K562 (cell line): ENCODE measurements at regions not wholly inside any gene's neighbourhood (a gene's known extent, or its start where the extent isn't known, plus 50 kb on each side); places are given as distances from the start of the nearest gene placed in this dataset.

Experiments used
- ATAC-seq: fragments of 200-7000 bp; cut with Tn5 transposase; 3 replicates; pipeline ENCODE4 v1.9.1; 2020; ENCODE audit warnings: moderate library complexity
- BruUV-seq: library from RNA; stranded (reverse); fragments of 400-500 nt; replicated peaks from 2 replicates; lab custom pipeline; 2021; lab: Mats Ljungman, UMichigan
- CTCF ChIA-PET: fragments of 300-600 bp; formaldehyde crosslinking; extraction: SDS; loops from one replicate; lab custom pipeline; 2021; ENCODE audit warnings: low intra/inter-chr PET ratio; lab: Yijun Ruan, JAX
- POLR2A ChIA-PET: fragments of 300-600, 350-650 bp; sonication (Branson Sonifier 250); formaldehyde crosslinking; extraction: SDS; loops from one replicate; lab custom pipeline; 2021; ENCODE audit warnings: antibody characterized with exemption, inconsistent platforms; lab: Yijun Ruan, JAX
- DNase-seq, 4 experiments: peaks; one replicate each; pipeline versions ENCODE4 v3.0.0 to v3.0.0-alpha.2; 2011 to 2018; ENCODE audit warnings: low spot score in 3 of 4, mixed read lengths in 3 of 4; ENCODE audit errors: extremely low read depth in 1 of 4
- FAIRE-seq: peaks from 2 replicates; lab custom pipeline; 2011; peaks lifted over from hg19 to GRCh38; lab: Jason Lieb, UNC
- H2AFZ ChIP-seq: 2 replicates; pipeline ENCODE4 v1.6.0; 2011; ENCODE audit warnings: low read depth, low read length, control low read depth, inconsistent platforms
- H3K27ac ChIP-seq: fragments of 200-600 bp; 3 replicates; pipeline ENCODE4 v1.8.0; 2011; ENCODE audit warnings: low read depth, mild to moderate bottlenecking, control low read depth, inconsistent platforms, low read length, moderate library complexity, mixed read lengths; ENCODE audit errors: extremely low read depth
- H3K27me3 ChIP-seq, 2 experiments: fragments of 300-600 bp in 1 of 2; 2 replicates in 1 of 2; 3 replicates in 1 of 2; pipeline versions ENCODE4 v1.6.0 to v1.8.0; 2011; ENCODE audit warnings: inconsistent platforms in 2 of 2, low read length in 2 of 2, mild to moderate bottlenecking in 1 of 2, mixed read lengths in 1 of 2, moderate library complexity in 1 of 2; ENCODE audit not compliant: control insufficient read depth in 2 of 2, insufficient read depth in 2 of 2
- H3K36me3 ChIP-seq: fragments of 300-600 bp; 3 replicates; pipeline ENCODE4 v1.8.0; 2011; ENCODE audit warnings: mild to moderate bottlenecking, low read length, inconsistent platforms; ENCODE audit not compliant: control insufficient read depth, insufficient read depth
- H3K4me1 ChIP-seq, 2 experiments: fragments of 200-600 bp in 1 of 2; replicated peaks in 1 of 2; 2 replicates in 1 of 2; 3 replicates in 1 of 2; pipeline versions ENCODE4 v1.5.1 to v1.8.0; 2011; ENCODE audit warnings: inconsistent platforms in 2 of 2, low read length in 2 of 2, mild to moderate bottlenecking in 1 of 2, mixed read lengths in 1 of 2, moderate library complexity in 1 of 2; ENCODE audit not compliant: control insufficient read depth in 2 of 2, insufficient read depth in 2 of 2
- H3K4me2 ChIP-seq: 2 replicates; pipeline ENCODE4 v1.6.1; 2011; ENCODE audit warnings: low read length, control low read depth, inconsistent platforms, mixed read lengths; ENCODE audit not compliant: insufficient read depth
- H3K4me3 ChIP-seq: fragments of 200-600 bp; sonication (generic), shearing (Covaris generic); 2 replicates; pipeline ENCODE4 v1.5.1; 2016; ENCODE audit warnings: control low read depth, inconsistent platforms
- H3K79me2 ChIP-seq: fragments of 200-600 bp; 3 replicates; pipeline ENCODE4 v1.8.0; 2011; ENCODE audit warnings: low read length, inconsistent platforms; ENCODE audit not compliant: control insufficient read depth, insufficient read depth
- H3K9ac ChIP-seq, 2 experiments: 2 replicates each; pipeline versions ENCODE4 v1.6.0 to v1.6.1; 2011; ENCODE audit warnings: low read depth in 2 of 2, low read length in 2 of 2, control low read depth in 1 of 2, inconsistent platforms in 1 of 2, mild to moderate bottlenecking in 1 of 2, mixed read lengths in 1 of 2; ENCODE audit not compliant: insufficient read depth in 1 of 2
- H3K9me1 ChIP-seq: one replicate; pipeline ENCODE4 v1.6.0; 2011; ENCODE audit warnings: inconsistent platforms, mild to moderate bottlenecking, low read length, moderate library complexity; ENCODE audit not compliant: control insufficient read depth, insufficient read depth
- H3K9me3 ChIP-seq: replicated peaks from 2 replicates; pipeline ENCODE4 v1.5.1; 2011; ENCODE audit warnings: low read depth, low read length, inconsistent platforms; ENCODE audit not compliant: control insufficient read depth, insufficient read depth
- H4K20me1 ChIP-seq: replicated peaks from 2 replicates; pipeline ENCODE4 v1.6.1; 2011; ENCODE audit warnings: low read length, inconsistent platforms, mixed read lengths; ENCODE audit not compliant: control insufficient read depth, insufficient read depth
- BMI1 ChIP-seq: fragments of 150-350 bp; IDR thresholded peaks from 2 replicates; pipeline ENCODE4 v1.6.1; 2014; ENCODE audit warnings: low read length
- BRD4 ChIP-seq: fragments of 200-600 bp; sonication (generic); IDR thresholded peaks from 2 replicates; pipeline ENCODE4 v1.6.1; 2017; ENCODE audit warnings: inconsistent platforms
- BRF1 ChIP-seq: IDR thresholded peaks from 3 replicates; pipeline ENCODE4 v1.6.1; 2011; ENCODE audit warnings: borderline replicate concordance, mild to moderate bottlenecking; ENCODE audit not compliant: insufficient read length; ENCODE audit errors: extremely low read depth
- DDX20 ChIP-seq: fragments of 450-650 bp; IDR thresholded peaks from 2 replicates; pipeline ENCODE4 v1.6.1; 2016; ENCODE audit warnings: missing genetic modification characterization, low read depth, mild to moderate bottlenecking, missing compliant biosample characterization, moderate library complexity
- DMBX1 ChIP-seq: fragments of 250-450 bp; sonication (Bioruptor Pico); IDR thresholded peaks from 2 replicates; pipeline ENCODE4 v1.8.0; 2022; ENCODE audit warnings: inconsistent platforms, mild to moderate bottlenecking, moderate library complexity, borderline replicate concordance
- FIP1L1 ChIP-seq: fragments of 200-400 bp; formaldehyde crosslinking; IDR thresholded peaks from 2 replicates; pipeline ENCODE4 v1.6.1; 2018; ENCODE audit warnings: mild to moderate bottlenecking, low read depth, low read length; ENCODE audit not compliant: poor library complexity, severe bottlenecking
- KHSRP ChIP-seq: fragments of 450-650 bp; IDR thresholded peaks from 2 replicates; pipeline ENCODE4 v1.6.1; 2017
- MNT ChIP-seq, 2 experiments: fragments of 450-650 bp; conservative IDR thresholded peaks; 2 replicates each; pipeline ENCODE4 v1.6.1; 2017; ENCODE audit warnings: mild to moderate bottlenecking in 2 of 2, moderate library complexity in 2 of 2
- POLR2B ChIP-seq: fragments of 450-650 bp; IDR thresholded peaks from 2 replicates; pipeline ENCODE4 v1.6.1; 2018; ENCODE audit warnings: low read depth; ENCODE audit not compliant: partially characterized antibody
- SETDB1 ChIP-seq: IDR thresholded peaks from one replicate; pipeline ENCODE4 v1.6.1; 2012; ENCODE audit warnings: low read length, control low read depth, inconsistent platforms
- TAL1 ChIP-seq: fragments of 450-650 bp; IDR thresholded peaks from 2 replicates; pipeline ENCODE4 v1.6.1; 2016; ENCODE audit warnings: mild to moderate bottlenecking
- THRAP3 ChIP-seq: fragments of 450-650 bp; IDR thresholded peaks from 2 replicates; pipeline ENCODE4 v1.6.1; 2016; ENCODE audit warnings: mild to moderate bottlenecking, inconsistent platforms, borderline replicate concordance
- XRCC4 ChIP-seq: IDR thresholded peaks from one replicate; pipeline ENCODE4 v1.6.1; 2011; ENCODE audit not compliant: insufficient read depth, insufficient read length; ENCODE audit errors: extremely low read depth
- ZBTB26 ChIP-seq: fragments of 450-650 bp; formaldehyde crosslinking; IDR thresholded peaks from 2 replicates; pipeline ENCODE4 v1.4.0; 2022; ENCODE audit warnings: missing genetic modification characterization
- ZNF444 ChIP-seq: fragments of 250-450 bp; sonication (Bioruptor Pico); IDR thresholded peaks from 2 replicates; pipeline ENCODE4 v1.4.0; 2020; ENCODE audit warnings: mild to moderate bottlenecking, moderate library complexity
- ZNF561 ChIP-seq: fragments of 450-650 bp; formaldehyde crosslinking; conservative IDR thresholded peaks from 2 replicates; pipeline ENCODE4 v1.4.0; 2020; ENCODE audit warnings: mild to moderate bottlenecking, moderate library complexity
- WGBS: fragments of 100-300 bp; shearing (Covaris generic); methylation state at CpG from one replicate; pipeline ENCODE4 v1.1.6; 2016; ENCODE audit warnings: low coverage, mixed read lengths; ENCODE audit not compliant: insufficient coverage; ENCODE audit errors: missing lambda C conversion rate; 5-methylcytosine and 5-hydroxymethylcytosine counted together
- in situ Hi-C: fragments of 300-500 bp; cut with MboI; formaldehyde crosslinking; loops from 4 replicates; pipeline ENCODE4 v1.15.0; 2018; ENCODE audit warnings: inconsistent platforms, mixed read lengths
- intact Hi-C: fragments of 100-400 bp; cut with micrococcal nuclease; formaldehyde crosslinking; loops from 2 replicates; pipeline ENCODE4 v1.14.2; 2022
- TF ChIP-seq, protein P1 (sequence below): fragments of 450-650 bp; IDR thresholded peaks from 2 replicates; pipeline ENCODE4 v1.6.1; 2017; ENCODE audit warnings: antibody characterized with exemption, mild to moderate bottlenecking

GRCh38 chr4:177185579-177185978 lies 124.1 kb upstream of the NEIL3 start (continued):
- TF ChIP-seq ZBTB26 (CRISPR knock-in tag) (no peak), THRAP3 (no peak)
- TF ChIP-seq, protein P1, sequence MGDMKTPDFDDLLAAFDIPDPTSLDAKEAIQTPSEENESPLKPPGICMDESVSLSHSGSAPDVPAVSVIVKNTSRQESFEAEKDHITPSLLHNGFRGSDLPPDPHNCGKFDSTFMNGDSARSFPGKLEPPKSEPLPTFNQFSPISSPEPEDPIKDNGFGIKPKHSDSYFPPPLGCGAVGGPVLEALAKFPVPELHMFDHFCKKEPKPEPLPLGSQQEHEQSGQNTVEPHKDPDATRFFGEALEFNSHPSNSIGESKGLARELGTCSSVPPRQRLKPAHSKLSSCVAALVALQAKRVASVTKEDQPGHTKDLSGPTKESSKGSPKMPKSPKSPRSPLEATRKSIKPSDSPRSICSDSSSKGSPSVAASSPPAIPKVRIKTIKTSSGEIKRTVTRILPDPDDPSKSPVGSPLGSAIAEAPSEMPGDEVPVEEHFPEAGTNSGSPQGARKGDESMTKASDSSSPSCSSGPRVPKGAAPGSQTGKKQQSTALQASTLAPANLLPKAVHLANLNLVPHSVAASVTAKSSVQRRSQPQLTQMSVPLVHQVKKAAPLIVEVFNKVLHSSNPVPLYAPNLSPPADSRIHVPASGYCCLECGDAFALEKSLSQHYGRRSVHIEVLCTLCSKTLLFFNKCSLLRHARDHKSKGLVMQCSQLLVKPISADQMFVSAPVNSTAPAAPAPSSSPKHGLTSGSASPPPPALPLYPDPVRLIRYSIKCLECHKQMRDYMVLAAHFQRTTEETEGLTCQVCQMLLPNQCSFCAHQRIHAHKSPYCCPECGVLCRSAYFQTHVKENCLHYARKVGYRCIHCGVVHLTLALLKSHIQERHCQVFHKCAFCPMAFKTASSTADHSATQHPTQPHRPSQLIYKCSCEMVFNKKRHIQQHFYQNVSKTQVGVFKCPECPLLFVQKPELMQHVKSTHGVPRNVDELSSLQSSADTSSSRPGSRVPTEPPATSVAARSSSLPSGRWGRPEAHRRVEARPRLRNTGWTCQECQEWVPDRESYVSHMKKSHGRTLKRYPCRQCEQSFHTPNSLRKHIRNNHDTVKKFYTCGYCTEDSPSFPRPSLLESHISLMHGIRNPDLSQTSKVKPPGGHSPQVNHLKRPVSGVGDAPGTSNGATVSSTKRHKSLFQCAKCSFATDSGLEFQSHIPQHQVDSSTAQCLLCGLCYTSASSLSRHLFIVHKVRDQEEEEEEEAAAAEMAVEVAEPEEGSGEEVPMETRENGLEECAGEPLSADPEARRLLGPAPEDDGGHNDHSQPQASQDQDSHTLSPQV, result no peak

DNA sequence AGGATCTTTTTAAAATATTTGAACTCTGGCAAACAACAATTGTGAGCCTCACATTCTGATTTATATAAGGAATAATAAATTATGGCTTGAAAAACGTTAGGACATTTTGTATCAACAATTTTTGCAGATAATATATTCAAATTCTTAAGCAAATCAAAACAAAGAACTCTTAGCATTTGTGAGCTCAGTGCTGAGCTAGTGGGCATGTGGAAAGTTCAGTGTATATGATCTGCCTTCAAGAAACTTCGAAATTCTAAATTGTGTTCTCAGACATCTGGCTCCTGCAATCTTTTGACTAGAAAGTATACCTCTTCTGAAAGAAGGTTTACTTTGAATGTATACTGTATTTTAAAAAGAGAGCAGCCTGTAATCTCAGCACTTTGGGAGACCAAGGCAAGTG lies 122.3 kb upstream of the NEIL3 start:
- POLR2A ChIA-PET, result no interaction called here
- ATAC-seq, result no peak
- BruUV-seq, result no TSS peak
- WGBS, result 4% methylated on average over 2 of the region's 2 CpGs
- no peaks in the 10 kb centered on the region for H3K79me2 ChIP-seq
- no peak overlapping the region for H2AFZ ChIP-seq
- in situ Hi-C loops, result no loop called here
- intact Hi-C loops, result no loop called here
- no peaks in the 10 kb centered on the region for H3K9me1 ChIP-seq
- CTCF ChIA-PET, result interaction anchor here (0.7 kb wide), 1 partner anchor 136 kb away, joined by 4 read pairs; no protein-coding TSS in a partner anchor
- no peak for FAIRE-seq
- DNase-seq, result no peak
- H3K4me1 ChIP-seq, result no peaks in the 10 kb centered on the region
- no peaks in the 10 kb centered on the region for H3K27me3 ChIP-seq
- H3K9me3 ChIP-seq, result no peaks in the 10 kb centered on the region
- H3K27ac ChIP-seq, result no peak overlapping the region
- no peaks in the 10 kb centered on the region for H4K20me1 ChIP-seq
- H3K36me3 ChIP-seq, result no peaks in the 10 kb centered on the region
- H3K4me3 ChIP-seq, result no peak overlapping the region
- no peak overlapping the region for H3K9ac ChIP-seq
- no peak overlapping the region for H3K4me2 ChIP-seq
- TF ChIP-seq XRCC4, result no peak
- no peak for TF ChIP-seq SETDB1
- no peak for TF ChIP-seq DDX20 (tag)
- TF ChIP-seq TAL1, result no peak
- no peak for TF ChIP-seq MNT (conservative IDR thresholded peaks at IDR 0.05)
- no peak for TF ChIP-seq BMI1
- TF ChIP-seq POLR2B, result no peak
- TF ChIP-seq FIP1L1, result no peak
- TF ChIP-seq BRF1, result no peak
- TF ChIP-seq ZNF444 (CRISPR knock-in tag), result no peak
- TF ChIP-seq DMBX1 (CRISPR knock-in tag), result no peak
- no peak for TF ChIP-seq ZNF561 (CRISPR knock-in tag)
- TF ChIP-seq KHSRP, result no peak
- TF ChIP-seq BRD4, result no peak
